Fibroblast of peridontal ligament (primary cell): ENCODE measurements at regions not wholly inside any gene's neighbourhood (a gene's known extent, or its start where the extent isn't known, plus 50 kb on each side); places are given as distances from the start of the nearest gene placed in this dataset.
A peak's percentile ranks its signal among the peaks of the same experiment; 100 is the strongest.
"Not testable (repeated sequence)": the region's sequence is repeated elsewhere in the genome, so short reads cannot be mapped to it uniquely, and the experiment has no call there.

Source experiments
- DNase-seq: peaks from one replicate; pipeline ENCODE4 v3.0.0-alpha.2; 2010; ENCODE audit errors: extremely low read depth

GRCh38 chr12:105423237-105423636, 92.7 kb downstream of the C12orf75 start:
- no peak for DNase-seq

GRCh38 chr12:105423921-105424320, 93.4 kb downstream of the C12orf75 start:
- no peak for DNase-seq

GRCh38 chr12:105425254-105426174, 95.0 kb downstream of the C12orf75 start:
- DNase-seq, result no peak

- no peak for DNase-seq
These were observed 96.3 kb downstream of the C12orf75 start for GRCh38 chr12:105426766-105427165.

GRCh38 chr12:105427883-105428282, 97.4 kb downstream of the C12orf75 start:
- no peak for DNase-seq

- DNase-seq, result no peak
These were observed 98.4 kb downstream of the C12orf75 start for GRCh38 chr12:105428793-105429395.

GRCh38 chr12:105429511-105429910, 99.0 kb downstream of the C12orf75 start:
- DNase-seq, result no peak

- no peak for DNase-seq
These were observed 101.1 kb downstream of the C12orf75 start for GRCh38 chr12:105431537-105432100.

- no peak for DNase-seq
These were observed 103.3 kb downstream of the C12orf75 start for GRCh38 chr12:105433804-105434203.

- no peak for DNase-seq
These were observed 106.1 kb downstream of the C12orf75 start for GRCh38 chr12:105436636-105437035.

- no peak for DNase-seq
These were observed 109.7 kb downstream of the C12orf75 start for GRCh38 chr12:105440037-105440664.

- DNase-seq, result no peak
These were observed 113.5 kb downstream of the C12orf75 start for GRCh38 chr12:105443802-105444652.

GRCh38 chr12:105444653-105445102, 114.2 kb downstream of the C12orf75 start:
- DNase-seq, result no peak

- no peak for DNase-seq
These were observed 114.8 kb downstream of the C12orf75 start for GRCh38 chr12:105445249-105445648.

- no peak for DNase-seq
These were observed 115.2 kb downstream of the C12orf75 start for GRCh38 chr12:105445649-105446048.

GRCh38 chr12:105446460-105446859, 116.0 kb downstream of the C12orf75 start:
- DNase-seq, result not testable (repeated sequence)

- DNase-seq, result no peak
These were observed 118.9 kb downstream of the C12orf75 start for GRCh38 chr12:105449431-105449830.

GRCh38 chr12:105451211-105451610, 120.7 kb downstream of the C12orf75 start:
- peak; percentile 70 for DNase-seq

- no peak for DNase-seq
These were observed 121.3 kb downstream of the C12orf75 start for GRCh38 chr12:105451798-105452197.

- peak; percentile 2 for DNase-seq
These were observed 122.8 kb downstream of the C12orf75 start for GRCh38 chr12:105453316-105453715.

- DNase-seq, result no peak
These were observed 124.2 kb downstream of the C12orf75 start for GRCh38 chr12:105454688-105455087.
